ENCODE measurements at regions not wholly inside any gene's neighbourhood (a gene's known extent, or its start where the extent isn't known, plus 50 kb on each side); places are given as distances from the start of the nearest gene placed in this dataset.

DNA sequence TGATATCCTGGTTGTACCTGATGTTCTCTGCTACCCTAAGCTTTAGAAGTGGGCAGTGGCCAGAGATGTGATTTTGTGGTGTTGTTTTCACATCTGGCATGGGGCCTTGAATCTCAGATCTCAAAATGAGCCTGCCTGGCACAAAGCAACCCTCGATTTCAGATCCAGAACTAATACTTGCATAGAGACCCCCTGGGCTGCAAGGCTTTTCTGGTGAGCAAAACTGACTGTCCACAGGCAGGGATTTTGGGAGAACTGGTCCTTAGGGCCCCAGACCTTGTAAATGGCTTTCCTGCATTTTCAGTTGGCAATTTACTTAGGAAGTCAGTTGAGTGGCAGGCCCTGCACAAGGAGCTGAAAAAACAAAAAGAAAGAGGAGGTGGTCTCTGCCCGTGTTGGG, 265.3 kb downstream of the MYCN start:
- no peaks in the 10 kb centered on the region for H3K36me3 ChIP-seq (ENCODE audit: low read depth)
- no peaks in the 10 kb centered on the region for H3K27me3 ChIP-seq (ENCODE audit: insufficient read depth, poor library complexity, severe bottlenecking)
- no peaks in the 10 kb centered on the region for H3K9me3 ChIP-seq (ENCODE audit: severe bottlenecking)
- no peak for ATAC-seq (ENCODE audit: low read depth)
- DNase-seq (ENCODE audit: low spot score) = no peak
- TF ChIP-seq, protein P1, sequence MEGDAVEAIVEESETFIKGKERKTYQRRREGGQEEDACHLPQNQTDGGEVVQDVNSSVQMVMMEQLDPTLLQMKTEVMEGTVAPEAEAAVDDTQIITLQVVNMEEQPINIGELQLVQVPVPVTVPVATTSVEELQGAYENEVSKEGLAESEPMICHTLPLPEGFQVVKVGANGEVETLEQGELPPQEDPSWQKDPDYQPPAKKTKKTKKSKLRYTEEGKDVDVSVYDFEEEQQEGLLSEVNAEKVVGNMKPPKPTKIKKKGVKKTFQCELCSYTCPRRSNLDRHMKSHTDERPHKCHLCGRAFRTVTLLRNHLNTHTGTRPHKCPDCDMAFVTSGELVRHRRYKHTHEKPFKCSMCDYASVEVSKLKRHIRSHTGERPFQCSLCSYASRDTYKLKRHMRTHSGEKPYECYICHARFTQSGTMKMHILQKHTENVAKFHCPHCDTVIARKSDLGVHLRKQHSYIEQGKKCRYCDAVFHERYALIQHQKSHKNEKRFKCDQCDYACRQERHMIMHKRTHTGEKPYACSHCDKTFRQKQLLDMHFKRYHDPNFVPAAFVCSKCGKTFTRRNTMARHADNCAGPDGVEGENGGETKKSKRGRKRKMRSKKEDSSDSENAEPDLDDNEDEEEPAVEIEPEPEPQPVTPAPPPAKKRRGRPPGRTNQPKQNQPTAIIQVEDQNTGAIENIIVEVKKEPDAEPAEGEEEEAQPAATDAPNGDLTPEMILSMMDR (IDR thresholded peaks at IDR 0.05; ENCODE audit: poor library complexity, severe bottlenecking) = no peak
- no peak overlapping the region for H3K4me3 ChIP-seq (ENCODE audit: severe bottlenecking)
- H3K4me1 ChIP-seq (ENCODE audit: insufficient read depth, poor library complexity, severe bottlenecking) = peaks cover 5% of the 10 kb centered on the region
- no peak overlapping the region for H3K27ac ChIP-seq (ENCODE audit: poor library complexity, severe bottlenecking)

DNA sequence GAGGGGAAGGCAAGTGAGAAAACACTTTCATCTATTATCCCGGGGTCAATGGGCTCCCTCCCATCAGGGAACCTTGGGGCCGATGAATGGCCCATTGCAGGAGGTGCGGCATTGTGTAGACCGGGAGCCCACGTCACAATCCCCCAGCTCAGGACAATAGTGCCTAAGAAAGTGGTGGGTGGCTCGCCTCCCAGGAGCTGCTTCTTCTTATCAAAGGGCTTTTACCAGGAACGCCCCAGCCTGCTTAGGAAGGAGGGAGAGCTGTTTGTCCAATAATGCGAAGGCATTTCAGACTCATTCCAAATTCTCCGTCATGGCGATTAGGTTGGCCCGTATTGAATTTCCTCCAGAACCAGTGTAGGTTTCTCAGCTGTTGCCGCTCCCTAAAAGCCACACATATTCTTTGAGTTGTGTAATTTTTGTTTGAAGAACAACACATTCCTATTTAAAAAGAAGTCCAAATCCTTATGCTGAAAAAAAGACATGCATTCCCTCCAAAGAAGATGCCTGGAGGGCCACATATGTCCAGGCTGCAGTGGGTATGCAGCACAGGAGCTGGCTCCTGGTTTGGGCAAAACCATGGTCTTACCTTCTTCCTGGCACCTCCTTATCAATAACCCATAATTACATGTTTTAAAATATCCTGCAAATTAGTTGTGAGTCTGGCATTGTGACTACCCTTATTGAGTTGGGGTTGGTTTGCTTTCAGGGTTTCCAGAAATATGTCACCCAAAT, 264.7 kb downstream of the MYCN start:
- ATAC-seq (ENCODE audit: low read depth) (no peak), DNase-seq (ENCODE audit: low spot score) (no peak)
- Histone ChIP-seq H3K4me3 (ENCODE audit: severe bottlenecking) (no peak overlapping the region), H3K27ac (ENCODE audit: poor library complexity, severe bottlenecking) (no peak overlapping the region), H3K4me1 (ENCODE audit: insufficient read depth, poor library complexity, severe bottlenecking) (peaks cover 5% of the 10 kb centered on the region), H3K9me3 (ENCODE audit: severe bottlenecking) (no peaks in the 10 kb centered on the region), H3K27me3 (ENCODE audit: insufficient read depth, poor library complexity, severe bottlenecking) (no peaks in the 10 kb centered on the region), H3K36me3 (ENCODE audit: low read depth) (no peaks in the 10 kb centered on the region)
- TF ChIP-seq, protein P1 (IDR thresholded peaks at IDR 0.05; ENCODE audit: poor library complexity, severe bottlenecking) = no peak

GRCh38 chr2:16204251-16204650, 263.9 kb downstream of the MYCN start:
- no peaks in the 10 kb centered on the region for H3K36me3 ChIP-seq (ENCODE audit: low read depth)
- peaks cover 5% of the 10 kb centered on the region for H3K4me1 ChIP-seq (ENCODE audit: insufficient read depth, poor library complexity, severe bottlenecking)

GRCh38 chr2:16203691-16204090, 263.3 kb downstream of the MYCN start:
- ATAC-seq (ENCODE audit: low read depth) (no peak), DNase-seq (ENCODE audit: low spot score) (no peak)
- Histone ChIP-seq H3K27ac (ENCODE audit: poor library complexity, severe bottlenecking) (no peak overlapping the region), H3K36me3 (ENCODE audit: low read depth) (no peaks in the 10 kb centered on the region), H3K4me1 (ENCODE audit: insufficient read depth, poor library complexity, severe bottlenecking) (peaks cover 5% of the 10 kb centered on the region), H3K9me3 (ENCODE audit: severe bottlenecking) (no peaks in the 10 kb centered on the region), H3K27me3 (ENCODE audit: insufficient read depth, poor library complexity, severe bottlenecking) (no peaks in the 10 kb centered on the region), H3K4me3 (ENCODE audit: severe bottlenecking) (no peak overlapping the region)
- TF ChIP-seq, protein P1 (IDR thresholded peaks at IDR 0.05; ENCODE audit: poor library complexity, severe bottlenecking) = no peak

More at GRCh38 chr2:16204251-16204650, 263.9 kb downstream of the MYCN start:
- TF ChIP-seq, protein P1 (IDR thresholded peaks at IDR 0.05; ENCODE audit: poor library complexity, severe bottlenecking) = no peak
- Histone ChIP-seq H3K27me3 (ENCODE audit: insufficient read depth, poor library complexity, severe bottlenecking) (no peaks in the 10 kb centered on the region), H3K4me3 (ENCODE audit: severe bottlenecking) (no peak overlapping the region), H3K27ac (ENCODE audit: poor library complexity, severe bottlenecking) (no peak overlapping the region), H3K9me3 (ENCODE audit: severe bottlenecking) (no peaks in the 10 kb centered on the region)
- DNase-seq (ENCODE audit: low spot score) (no peak), ATAC-seq (ENCODE audit: low read depth) (no peak)

- ATAC-seq (ENCODE audit: low read depth) = no peak
These were observed 262.7 kb downstream of the MYCN start for GRCh38 chr2:16203069-16203468.

More at GRCh38 chr2:16203069-16203468, 262.7 kb downstream of the MYCN start:
- no peak overlapping the region for H3K27ac ChIP-seq (ENCODE audit: poor library complexity, severe bottlenecking)
- DNase-seq (ENCODE audit: low spot score) = no peak
- H3K36me3 ChIP-seq (ENCODE audit: low read depth) = no peaks in the 10 kb centered on the region
- no peaks in the 10 kb centered on the region for H3K27me3 ChIP-seq (ENCODE audit: insufficient read depth, poor library complexity, severe bottlenecking)
- TF ChIP-seq, protein P1 (IDR thresholded peaks at IDR 0.05; ENCODE audit: poor library complexity, severe bottlenecking) = no peak
- peaks cover 5% of the 10 kb centered on the region for H3K4me1 ChIP-seq (ENCODE audit: insufficient read depth, poor library complexity, severe bottlenecking)
- H3K9me3 ChIP-seq (ENCODE audit: severe bottlenecking) = no peaks in the 10 kb centered on the region
- no peak overlapping the region for H3K4me3 ChIP-seq (ENCODE audit: severe bottlenecking)

Measured in RWPE2 (cell line).